ENCODE measurements at regions not wholly inside any gene's neighbourhood (a gene's known extent, or its start where the extent isn't known, plus 50 kb on each side); places are given as distances from the start of the nearest gene placed in this dataset.

DNA sequence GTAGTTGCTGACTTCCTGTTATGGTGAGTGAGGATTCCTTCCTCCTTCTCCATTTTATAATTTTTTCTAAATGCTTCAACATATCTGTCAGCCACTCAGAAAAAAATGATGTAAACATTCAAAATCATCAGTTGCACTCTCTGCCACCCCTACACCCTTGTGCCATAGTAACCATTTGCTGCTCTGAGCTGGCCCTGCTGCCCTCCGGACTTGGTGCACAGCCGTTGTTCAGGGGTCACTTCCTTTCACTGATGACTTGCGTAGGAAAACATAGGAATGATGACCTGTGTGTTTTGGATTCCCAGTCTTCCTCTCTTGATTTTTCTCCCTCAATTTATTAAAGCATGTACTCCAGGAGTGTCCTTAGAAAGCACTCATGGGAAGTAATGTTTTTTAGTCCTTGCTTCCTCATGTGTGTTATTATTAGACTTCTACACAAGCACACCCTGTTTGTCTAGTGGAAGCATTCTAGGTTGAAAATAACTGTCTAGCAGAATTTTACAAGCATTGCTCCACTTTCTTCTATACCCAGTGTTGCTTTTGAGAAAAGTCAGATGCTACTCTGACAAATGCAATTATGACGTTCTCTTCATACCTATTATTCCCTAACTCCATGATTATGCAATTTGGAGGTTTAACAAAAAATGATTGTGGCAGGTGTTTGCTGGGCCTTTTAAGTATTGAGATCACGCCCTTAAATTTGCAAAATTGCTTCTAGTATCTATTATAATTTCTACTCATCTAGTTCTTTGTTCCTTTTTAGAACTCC is 62.6 kb upstream of the MTPN start:
- peak; percentile 40 for DNase-seq (ENCODE audit: low spot score)

DNA sequence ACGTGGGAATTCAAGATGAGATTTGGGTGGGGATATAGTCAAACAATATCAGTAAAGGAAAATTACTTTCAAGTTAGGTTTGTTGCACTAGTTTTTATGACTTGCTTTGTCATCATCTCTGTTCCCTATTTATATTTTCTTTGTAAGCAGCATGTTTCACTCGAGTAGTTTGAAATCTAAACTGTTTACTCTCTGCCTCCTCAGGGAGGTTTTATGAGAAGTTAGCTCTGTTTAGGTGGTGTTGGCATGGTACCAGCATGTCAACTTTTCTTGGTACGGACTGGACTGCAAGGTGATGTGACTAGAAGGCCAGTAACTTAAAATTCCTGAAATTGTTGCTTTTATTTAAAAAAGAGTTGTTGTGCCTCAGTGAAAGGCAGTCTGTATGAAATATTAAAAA is 59.2 kb upstream of the MTPN start:
- DNase-seq (ENCODE audit: low spot score) = no peak

DNA sequence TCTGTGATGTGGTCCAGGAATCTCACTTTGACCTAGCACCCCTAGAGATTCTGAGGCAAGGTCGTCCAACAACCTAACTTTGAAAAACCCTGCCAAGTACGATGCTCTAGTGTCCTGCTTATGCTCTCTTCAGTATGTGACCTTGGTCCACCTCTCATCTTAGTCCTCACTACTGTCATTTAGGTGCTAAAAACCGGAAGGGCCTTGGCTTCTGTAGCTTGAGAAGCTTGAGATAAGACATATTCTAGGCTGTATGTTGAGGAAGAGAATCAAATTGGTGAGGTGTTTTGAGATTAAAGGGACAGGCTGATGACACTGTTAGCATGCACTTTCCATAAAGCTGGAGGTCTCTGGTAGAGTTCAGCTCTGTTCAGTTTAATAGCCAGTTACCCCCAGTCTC is 57.0 kb upstream of the MTPN start:
- no peak for DNase-seq (ENCODE audit: low spot score)

DNA sequence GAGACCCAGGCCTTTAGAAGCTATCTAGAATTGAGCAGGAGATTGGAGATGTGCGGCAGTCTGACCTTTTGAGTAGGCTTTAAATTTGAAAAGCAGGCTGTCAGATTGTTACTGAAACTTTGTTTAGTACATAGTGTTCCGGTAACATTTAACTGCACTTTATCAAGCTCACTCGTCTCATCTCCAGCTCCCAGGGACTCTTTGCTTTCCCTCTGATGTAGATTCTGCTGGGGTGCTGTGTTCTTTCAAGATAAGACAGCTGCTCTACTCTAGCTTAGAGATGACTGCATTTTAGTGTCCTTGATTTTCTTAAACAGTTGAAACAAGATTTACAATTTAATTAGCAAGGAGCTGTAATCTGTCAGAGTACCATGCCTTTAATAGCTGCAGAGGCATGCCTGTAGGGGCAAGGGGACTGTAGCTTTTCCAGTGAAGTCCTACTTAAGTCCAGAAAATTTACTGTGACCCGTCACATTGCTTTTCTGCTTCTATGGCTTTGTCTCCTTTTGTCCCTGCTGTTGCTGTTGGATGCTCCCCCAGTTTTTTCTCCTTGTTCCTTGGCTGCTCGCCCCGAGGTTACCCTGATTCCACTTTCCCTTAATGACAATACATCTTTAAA is 56.4 kb upstream of the MTPN start:
- peak; percentile 99 for DNase-seq (ENCODE audit: low spot score)

DNA sequence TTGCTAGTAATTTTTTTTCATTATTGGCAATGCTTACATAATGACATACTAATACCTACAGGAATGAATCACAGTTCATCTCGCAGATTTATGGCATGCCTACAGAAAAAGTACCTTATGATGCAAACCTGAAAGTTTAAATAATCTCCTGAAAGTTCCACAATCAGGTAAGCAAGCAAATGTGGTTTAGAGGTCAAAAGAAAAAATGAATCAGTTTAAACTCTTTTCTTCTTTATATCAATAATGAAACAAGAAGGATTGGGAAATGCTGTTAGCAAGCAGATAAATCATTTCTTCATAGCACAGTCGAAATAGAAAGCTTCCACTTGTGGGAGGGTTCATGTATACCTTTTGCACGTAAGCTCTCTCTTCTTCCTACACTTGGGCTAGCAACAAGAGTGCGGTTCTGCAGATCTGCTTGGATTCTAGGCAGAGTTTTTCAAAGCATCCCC is 53.7 kb upstream of the MTPN start:
- DNase-seq (ENCODE audit: low spot score) = peak; percentile 65

DNA sequence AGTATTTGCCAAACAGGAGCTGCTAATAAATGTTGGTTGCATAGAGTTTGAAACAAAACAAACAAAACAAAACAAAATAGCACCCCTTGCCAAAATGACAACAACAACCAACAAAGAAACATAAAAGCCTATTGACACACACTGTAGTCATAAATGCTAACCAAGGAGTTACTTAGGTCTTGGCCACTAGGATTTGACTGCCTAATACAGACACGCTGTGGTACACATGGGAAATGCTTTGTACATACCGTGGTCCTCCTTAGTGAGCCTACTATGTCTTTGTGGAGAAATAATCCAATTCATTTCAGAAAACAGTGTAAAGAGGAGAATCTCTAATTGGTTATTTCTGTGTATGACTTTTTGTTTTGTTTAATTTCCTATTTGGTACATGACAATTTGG is 53.2 kb upstream of the MTPN start:
- no peak for DNase-seq (ENCODE audit: low spot score)

DNA sequence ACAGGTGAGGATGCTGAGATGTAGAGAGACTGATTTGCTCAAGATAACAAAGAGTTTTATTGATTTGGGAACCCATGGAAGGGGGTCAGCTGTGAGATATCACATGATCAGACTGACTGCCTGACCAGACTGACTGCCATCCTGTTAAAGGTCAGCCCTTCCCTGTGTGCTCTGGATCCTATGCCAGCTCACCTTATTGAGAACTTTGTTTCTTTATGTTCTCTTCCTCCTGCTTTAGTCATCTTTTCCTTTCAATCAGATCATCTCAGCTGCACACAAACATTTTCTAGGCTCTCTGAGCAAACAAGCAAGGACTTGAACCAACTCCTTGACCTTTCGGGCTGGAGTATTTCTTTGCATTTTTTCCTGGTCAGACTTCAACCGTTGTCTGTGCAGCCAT is 50.0 kb upstream of the MTPN start:
- DNase-seq (ENCODE audit: low spot score) = no peak
